ENCODE measurements at regions not wholly inside any gene's neighbourhood (a gene's known extent, or its start where the extent isn't known, plus 50 kb on each side); places are given as distances from the start of the nearest gene placed in this dataset.

GRCh38 chr9:74293479-74293878 is 203.7 kb upstream of the RORB start:
- no peak overlapping the region for H3K4me3 ChIP-seq (ENCODE audit: low read depth, low read length)
- DNase-seq (ENCODE audit: low read depth): no peak
- no peak for TF ChIP-seq CTCF (IDR thresholded peaks at IDR 0.05; ENCODE audit: insufficient read depth, low read length)

- TF ChIP-seq CTCF (IDR thresholded peaks at IDR 0.05; ENCODE audit: insufficient read depth, low read length): no peak
- no peak overlapping the region for H3K4me3 ChIP-seq (ENCODE audit: low read depth, low read length)
- DNase-seq (ENCODE audit: low read depth): no peak
Observed at GRCh38 chr9:74303945-74304344, 193.2 kb upstream of the RORB start.

- H3K4me3 ChIP-seq (ENCODE audit: low read depth, low read length): no peak overlapping the region
- no peak for DNase-seq (ENCODE audit: low read depth)
- TF ChIP-seq CTCF (IDR thresholded peaks at IDR 0.05; ENCODE audit: insufficient read depth, low read length): no peak
Observed at GRCh38 chr9:74304598-74304997, 192.5 kb upstream of the RORB start.

- TF ChIP-seq CTCF (IDR thresholded peaks at IDR 0.05; ENCODE audit: insufficient read depth, low read length): no peak
- no peak overlapping the region for H3K4me3 ChIP-seq (ENCODE audit: low read depth, low read length)
- no peak for DNase-seq (ENCODE audit: low read depth)
Observed at GRCh38 chr9:74309654-74310053, 187.5 kb upstream of the RORB start.

- DNase-seq (ENCODE audit: low read depth): no peak
- no peak for TF ChIP-seq CTCF (IDR thresholded peaks at IDR 0.05; ENCODE audit: insufficient read depth, low read length)
Observed at GRCh38 chr9:74317235-74317634, 179.9 kb upstream of the RORB start.

GRCh38 chr9:74321396-74321795 is 175.7 kb upstream of the RORB start:
- no peak for TF ChIP-seq CTCF (IDR thresholded peaks at IDR 0.05; ENCODE audit: insufficient read depth, low read length)
- DNase-seq (ENCODE audit: low read depth): no peak
- H3K4me3 ChIP-seq (ENCODE audit: low read depth, low read length): no peak overlapping the region

More at GRCh38 chr9:74317235-74317634, 179.9 kb upstream of the RORB start:
- H3K4me3 ChIP-seq (ENCODE audit: low read depth, low read length): no peak overlapping the region

- DNase-seq (ENCODE audit: low read depth): no peak
- H3K4me3 ChIP-seq (ENCODE audit: low read depth, low read length): no peak overlapping the region
- no peak for TF ChIP-seq CTCF (IDR thresholded peaks at IDR 0.05; ENCODE audit: insufficient read depth, low read length)
Observed at GRCh38 chr9:74322661-74323314, 174.3 kb upstream of the RORB start.

All from fibroblast of the aortic adventitia (primary cell).